ENCODE measurements at regions not wholly inside any gene's neighbourhood (a gene's known extent, or its start where the extent isn't known, plus 50 kb on each side); places are given as distances from the start of the nearest gene placed in this dataset.

DNA sequence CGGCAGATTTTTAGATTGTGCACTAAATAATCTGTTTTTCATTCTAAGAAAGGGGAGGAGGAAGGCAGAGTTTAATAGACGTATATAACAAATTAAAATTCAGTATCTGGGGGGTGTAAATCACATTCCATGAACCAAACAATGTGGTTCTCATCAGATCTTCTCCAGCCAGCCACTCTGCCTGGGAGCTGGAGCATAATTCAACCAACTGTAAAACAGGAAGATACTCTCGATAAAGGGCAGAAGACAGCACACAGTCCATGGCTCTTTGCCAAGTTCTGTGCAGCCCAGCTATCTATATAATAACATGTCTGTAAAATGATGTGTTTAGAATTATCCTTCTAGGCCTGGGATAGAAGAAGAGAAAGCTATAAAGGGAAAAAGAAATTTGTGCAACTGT is 289.9 kb upstream of the ZFP64 start:
- POLR2A ChIA-PET, result no interaction called here
- Mint-ChIP-seq H3K4me1 (no peaks in the 10 kb centered on the region), H3K36me3 (ENCODE audit: low read depth) (no peaks in the 10 kb centered on the region), H3K9me3 (no peaks in the 10 kb centered on the region), H3K27me3 (no peaks in the 10 kb centered on the region), H3K4me3 (no peak overlapping the region), H3K27ac (no peak overlapping the region)
- no peak for DNase-seq
- CTCF ChIA-PET, result no interaction called here

DNA sequence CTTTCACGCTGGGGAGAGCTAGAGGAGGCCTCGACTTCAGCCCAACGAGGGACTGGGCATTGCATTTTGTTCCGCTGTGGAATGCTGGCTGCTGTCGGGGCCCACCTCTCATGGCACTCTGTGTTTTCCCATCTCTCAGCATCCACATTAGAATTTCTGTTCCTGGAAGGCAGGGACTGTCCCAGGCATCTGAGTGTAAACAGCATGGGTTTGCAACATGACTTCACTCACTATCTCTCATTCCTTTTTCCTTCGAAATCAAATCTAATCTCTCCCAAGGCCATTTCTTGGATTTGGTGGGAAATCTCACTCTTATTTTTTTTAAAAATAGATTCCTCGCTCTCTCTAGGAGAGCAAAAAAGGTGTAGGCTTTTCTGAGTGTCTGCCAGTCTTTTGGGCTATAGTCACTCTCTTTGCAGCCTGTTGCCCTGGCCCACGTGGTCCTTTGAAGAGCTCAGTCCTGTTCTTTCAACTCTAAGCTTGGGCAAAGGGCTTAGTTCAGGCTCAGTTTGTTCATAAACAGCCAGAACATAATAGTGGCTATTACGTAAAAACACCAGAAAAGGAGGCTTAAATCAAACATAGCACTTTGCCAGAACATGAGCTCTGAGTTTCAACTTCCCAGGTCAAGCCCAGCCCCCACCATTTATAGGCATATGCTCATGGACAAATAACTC is 284.6 kb upstream of the ZFP64 start:
- no peak overlapping the region for H3K27ac Mint-ChIP-seq
- ChIA-PET POLR2A (no interaction called here), CTCF (interaction anchor here (0.8 kb wide), 1 partner anchor 38 kb away, joined by 3 read pairs; no protein-coding TSS in a partner anchor)
- H3K4me3 Mint-ChIP-seq, result no peak overlapping the region
- H3K4me1 Mint-ChIP-seq, result no peaks in the 10 kb centered on the region
- no peaks in the 10 kb centered on the region for H3K9me3 Mint-ChIP-seq
- no peaks in the 10 kb centered on the region for H3K27me3 Mint-ChIP-seq
- no peaks in the 10 kb centered on the region for H3K36me3 Mint-ChIP-seq (ENCODE audit: low read depth)
- no peak for DNase-seq

DNA sequence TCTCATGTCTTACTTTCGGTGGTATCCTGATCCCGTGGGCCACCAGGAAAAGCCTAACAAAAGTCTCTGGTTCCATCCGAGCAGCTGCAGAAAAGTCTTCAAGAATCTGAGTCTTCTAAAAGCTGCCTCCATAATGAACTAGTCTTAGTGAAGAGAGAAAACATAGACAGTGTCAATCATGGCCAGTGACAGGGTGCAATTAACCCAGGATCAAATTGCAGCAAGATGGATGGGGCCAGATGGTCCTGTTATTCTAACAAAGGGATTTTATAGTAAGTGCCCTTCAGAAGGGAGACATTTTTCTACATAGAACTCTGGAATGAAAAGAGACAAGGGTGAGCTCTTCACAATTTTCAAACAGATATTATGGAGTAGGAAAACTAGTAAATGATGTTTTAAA is 281.6 kb upstream of the ZFP64 start:
- POLR2A ChIA-PET, result no interaction called here
- no peaks in the 10 kb centered on the region for H3K9me3 Mint-ChIP-seq
- H3K27ac Mint-ChIP-seq, result no peak overlapping the region
- H3K27me3 Mint-ChIP-seq, result no peaks in the 10 kb centered on the region
- no peaks in the 10 kb centered on the region for H3K4me1 Mint-ChIP-seq
- DNase-seq, result no peak
- H3K4me3 Mint-ChIP-seq, result no peak overlapping the region
- CTCF ChIA-PET, result no interaction called here
- no peaks in the 10 kb centered on the region for H3K36me3 Mint-ChIP-seq (ENCODE audit: low read depth)

DNA sequence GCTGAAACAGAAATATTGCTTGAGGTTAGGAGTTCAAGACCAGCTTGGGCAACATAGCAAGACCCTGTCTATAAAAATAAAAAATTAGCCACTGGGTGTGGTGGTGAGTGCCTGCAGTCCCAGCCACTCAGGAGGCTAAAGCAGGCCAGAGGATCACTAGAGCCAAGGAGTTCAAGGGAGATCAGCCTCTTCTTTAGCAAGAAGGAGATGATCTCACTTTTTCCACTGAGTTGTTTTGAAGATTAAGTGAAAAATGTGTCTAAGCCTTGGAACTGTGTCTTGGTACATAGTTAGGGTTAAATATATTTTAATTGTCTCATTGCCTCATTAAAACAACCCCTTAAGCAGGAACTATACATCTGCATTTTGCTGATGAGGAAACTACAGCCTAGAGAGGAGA is 279.0 kb upstream of the ZFP64 start:
- Mint-ChIP-seq H3K9me3 (peaks cover under 1% of the 10 kb centered on the region), H3K4me3 (no peak overlapping the region), H3K36me3 (ENCODE audit: low read depth) (no peaks in the 10 kb centered on the region), H3K27ac (no peak overlapping the region), H3K4me1 (no peaks in the 10 kb centered on the region), H3K27me3 (no peaks in the 10 kb centered on the region)
- DNase-seq, result no peak
- POLR2A ChIA-PET, result no interaction called here
- CTCF ChIA-PET, result no interaction called here

DNA sequence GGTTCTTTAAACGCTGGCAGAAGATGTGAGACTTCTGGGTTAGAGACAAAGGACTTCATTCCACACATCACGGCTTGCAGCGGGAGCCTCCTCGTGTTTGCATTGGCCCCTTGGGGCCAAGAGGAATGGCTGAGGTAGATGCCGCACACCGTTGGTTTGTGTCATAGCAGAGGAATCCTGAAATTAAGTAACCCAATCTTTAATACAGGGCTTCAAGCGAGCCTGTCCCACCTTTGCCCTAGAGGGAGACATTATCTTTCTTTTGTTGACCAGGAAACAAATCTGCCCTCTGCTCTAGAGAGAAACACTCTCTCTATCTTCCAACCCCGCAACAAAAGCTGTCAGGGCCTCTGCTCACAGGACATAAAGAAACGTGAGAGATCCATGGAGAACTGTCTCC is 277.5 kb upstream of the ZFP64 start:
- DNase-seq, result no peak
- CTCF ChIA-PET, result no interaction called here

DNA sequence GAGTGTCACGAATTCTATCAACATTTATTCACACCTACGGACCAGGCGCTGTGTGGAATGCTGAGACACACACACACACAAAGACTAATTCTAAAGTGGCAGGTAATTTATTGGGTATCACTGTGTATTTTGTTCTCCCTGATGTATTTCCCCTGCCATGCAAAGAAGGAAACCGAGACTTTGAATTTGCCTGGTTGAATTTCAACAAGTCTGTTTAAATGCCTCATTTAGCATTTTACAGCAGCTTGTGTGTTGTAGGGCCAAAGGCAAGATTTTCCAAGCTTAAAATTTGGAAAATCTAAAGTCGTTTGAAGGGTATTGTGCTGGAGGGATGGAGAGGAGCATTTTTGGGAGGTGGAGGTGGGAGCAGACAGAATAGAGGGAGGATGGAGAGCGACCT is 274.4 kb upstream of the ZFP64 start:
- H3K27ac Mint-ChIP-seq, result no peak overlapping the region
- POLR2A ChIA-PET, result no interaction called here
- DNase-seq, result no peak

More for the DNA sequence above, 277.5 kb upstream of the ZFP64 start:
- Mint-ChIP-seq H3K4me1 (no peaks in the 10 kb centered on the region), H3K27me3 (no peaks in the 10 kb centered on the region), H3K9me3 (peaks cover 2% of the 10 kb centered on the region), H3K36me3 (ENCODE audit: low read depth) (no peaks in the 10 kb centered on the region), H3K27ac (no peak overlapping the region), H3K4me3 (no peak overlapping the region)
- POLR2A ChIA-PET, result no interaction called here

DNA sequence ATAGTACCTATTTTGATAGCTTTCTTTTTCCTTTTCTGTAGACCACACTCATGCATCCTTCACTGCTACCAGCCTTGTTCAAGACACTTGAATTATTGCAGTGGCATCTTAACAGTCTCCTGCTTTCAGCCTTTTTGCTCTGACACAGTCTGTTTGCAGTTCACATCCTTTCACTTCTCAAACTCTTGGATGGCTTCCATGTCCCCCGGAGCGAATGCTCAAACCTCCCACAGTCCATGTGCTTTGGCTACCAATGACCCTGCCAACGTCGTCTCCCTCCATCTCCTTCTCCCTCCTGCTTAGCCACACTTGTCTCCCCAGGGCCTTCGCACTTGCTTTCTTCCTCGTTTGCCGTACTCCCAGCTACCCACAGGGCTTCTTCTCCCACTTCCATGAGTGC is 270.0 kb upstream of the ZFP64 start:
- no peak for DNase-seq
- POLR2A ChIA-PET, result no interaction called here
- peaks cover 5% of the 10 kb centered on the region for H3K9me3 Mint-ChIP-seq
- CTCF ChIA-PET, result no interaction called here
- H3K4me1 Mint-ChIP-seq, result no peaks in the 10 kb centered on the region
- H3K27ac Mint-ChIP-seq, result no peak overlapping the region
- H3K36me3 Mint-ChIP-seq (ENCODE audit: low read depth), result no peaks in the 10 kb centered on the region
- H3K4me3 Mint-ChIP-seq, result no peak overlapping the region
- H3K27me3 Mint-ChIP-seq, result no peaks in the 10 kb centered on the region

More for the DNA sequence above, 274.4 kb upstream of the ZFP64 start:
- Mint-ChIP-seq H3K36me3 (ENCODE audit: low read depth) (no peaks in the 10 kb centered on the region), H3K4me1 (no peaks in the 10 kb centered on the region), H3K4me3 (no peak overlapping the region), H3K27me3 (no peaks in the 10 kb centered on the region), H3K9me3 (peaks cover 2% of the 10 kb centered on the region)
- CTCF ChIA-PET, result no interaction called here

DNA sequence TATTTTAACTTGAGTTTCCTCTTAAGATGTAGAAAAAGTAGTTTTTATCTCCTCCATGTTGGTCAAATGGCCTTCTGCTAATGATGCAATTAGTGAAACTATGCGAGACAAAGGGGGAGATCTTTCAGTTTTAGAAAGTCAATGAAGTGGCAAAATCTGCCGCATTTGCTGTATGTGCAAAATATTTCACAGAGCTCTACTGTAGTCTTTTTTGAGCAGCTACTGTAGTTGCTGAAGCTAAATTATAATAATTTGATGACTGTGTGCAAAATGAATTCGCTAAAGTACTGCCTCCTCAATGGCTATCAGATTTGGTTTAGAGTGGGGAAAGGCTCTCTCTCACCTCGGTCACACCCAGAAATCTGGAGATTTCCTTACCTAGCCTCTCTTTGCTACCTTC is 267.6 kb upstream of the ZFP64 start:
- H3K27ac Mint-ChIP-seq, result no peak overlapping the region
- H3K27me3 Mint-ChIP-seq, result no peaks in the 10 kb centered on the region
- H3K9me3 Mint-ChIP-seq, result peaks cover 3% of the 10 kb centered on the region
- ChIA-PET CTCF (no interaction called here), POLR2A (no interaction called here)
- DNase-seq, result no peak
- H3K4me3 Mint-ChIP-seq, result no peak overlapping the region
- no peaks in the 10 kb centered on the region for H3K4me1 Mint-ChIP-seq
- no peaks in the 10 kb centered on the region for H3K36me3 Mint-ChIP-seq (ENCODE audit: low read depth)

DNA sequence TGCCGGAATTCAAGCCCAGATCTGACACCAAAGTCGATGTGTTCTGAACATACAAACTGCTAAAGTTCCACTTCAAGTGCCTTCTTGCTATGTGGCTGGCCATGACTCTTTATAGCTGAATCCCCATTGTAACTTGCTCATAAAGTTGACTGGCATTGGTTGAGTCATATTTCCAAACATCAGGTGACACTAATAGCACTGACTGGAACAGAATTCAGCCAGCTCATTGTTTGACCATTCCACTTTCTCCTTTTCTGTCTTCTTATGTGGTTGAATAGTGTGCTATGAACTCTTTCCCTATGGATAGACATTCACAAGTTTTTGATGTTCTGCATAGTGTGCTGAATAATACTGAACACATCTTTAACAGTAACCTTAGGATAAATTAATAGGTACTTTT is 266.2 kb upstream of the ZFP64 start:
- Mint-ChIP-seq H3K4me3 (no peak overlapping the region), H3K9me3 (peaks cover 3% of the 10 kb centered on the region), H3K27me3 (no peaks in the 10 kb centered on the region), H3K36me3 (ENCODE audit: low read depth) (no peaks in the 10 kb centered on the region), H3K4me1 (no peaks in the 10 kb centered on the region), H3K27ac (no peak overlapping the region)
- ChIA-PET POLR2A (no interaction called here), CTCF (interaction anchor here (0.6 to 0.7 kb wide), 2 partner anchors 66 to 1606 kb away, joined by 4 read pairs; no protein-coding TSS in a partner anchor)
- no peak for DNase-seq

DNA sequence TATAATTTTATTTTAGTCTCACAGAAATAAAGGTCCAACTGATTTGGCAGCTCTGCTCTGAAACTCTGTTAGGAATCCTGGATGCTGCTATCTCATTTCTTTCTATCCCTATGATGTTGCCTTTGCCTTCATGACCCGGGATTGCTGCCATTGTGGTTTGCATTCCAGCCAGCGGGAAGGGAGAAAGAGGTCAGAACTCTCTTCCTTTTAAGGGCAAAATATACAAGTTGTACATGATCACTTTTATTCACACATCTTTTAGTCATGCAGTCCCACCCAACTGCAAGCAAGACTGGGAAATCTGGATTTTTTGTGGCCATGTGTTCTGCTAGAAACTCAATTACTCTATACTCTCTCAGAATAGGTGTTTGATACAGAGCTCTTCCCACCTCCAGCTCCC is 263.1 kb upstream of the ZFP64 start:
- ChIA-PET POLR2A (no interaction called here), CTCF (no interaction called here)
- H3K9me3 Mint-ChIP-seq, result peaks cover 3% of the 10 kb centered on the region
- no peaks in the 10 kb centered on the region for H3K27me3 Mint-ChIP-seq
- no peaks in the 10 kb centered on the region for H3K4me1 Mint-ChIP-seq
- no peaks in the 10 kb centered on the region for H3K36me3 Mint-ChIP-seq (ENCODE audit: low read depth)
- H3K27ac Mint-ChIP-seq, result no peak overlapping the region
- DNase-seq, result no peak
- no peak overlapping the region for H3K4me3 Mint-ChIP-seq

DNA sequence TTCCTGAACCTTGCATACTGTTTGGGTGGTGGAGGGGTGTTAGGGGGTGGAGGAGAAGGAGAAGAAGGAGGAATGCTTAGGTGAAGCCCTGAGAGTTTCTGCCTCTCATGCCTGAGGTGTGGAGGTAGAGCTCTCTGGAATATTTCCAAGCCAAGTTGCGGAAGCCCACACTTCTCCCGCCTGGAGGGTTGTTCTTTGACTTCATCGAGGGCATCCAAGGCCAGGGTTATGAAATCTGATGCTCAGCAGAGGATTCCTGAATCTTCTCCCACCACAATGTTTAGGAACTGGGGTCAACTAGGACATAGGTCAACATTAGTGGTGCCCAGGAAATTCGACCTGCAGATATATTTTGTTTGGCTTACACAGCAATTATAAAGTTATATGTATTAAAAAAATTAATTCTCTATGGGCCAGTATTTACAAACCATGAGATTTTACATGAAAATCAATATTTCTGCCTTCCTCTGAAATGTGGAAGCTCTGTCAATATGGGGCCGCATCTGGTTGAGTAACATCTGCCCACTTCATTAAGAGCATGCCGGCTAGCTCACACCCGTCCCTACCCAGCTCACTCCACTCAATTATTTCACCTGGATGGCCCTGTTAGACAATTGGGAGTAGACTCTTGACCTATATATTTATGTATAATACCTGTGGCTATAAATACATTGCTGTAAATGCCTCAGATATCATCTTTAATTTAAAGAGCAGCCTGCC is 257.1 kb upstream of the ZFP64 start:
- Mint-ChIP-seq H3K27me3 (no peaks in the 10 kb centered on the region), H3K27ac (no peak overlapping the region), H3K36me3 (ENCODE audit: low read depth) (no peaks in the 10 kb centered on the region), H3K4me1 (no peaks in the 10 kb centered on the region), H3K4me3 (no peak overlapping the region), H3K9me3 (no peaks in the 10 kb centered on the region)
- ChIA-PET CTCF (no interaction called here), POLR2A (no interaction called here)
- no peak for DNase-seq

DNA sequence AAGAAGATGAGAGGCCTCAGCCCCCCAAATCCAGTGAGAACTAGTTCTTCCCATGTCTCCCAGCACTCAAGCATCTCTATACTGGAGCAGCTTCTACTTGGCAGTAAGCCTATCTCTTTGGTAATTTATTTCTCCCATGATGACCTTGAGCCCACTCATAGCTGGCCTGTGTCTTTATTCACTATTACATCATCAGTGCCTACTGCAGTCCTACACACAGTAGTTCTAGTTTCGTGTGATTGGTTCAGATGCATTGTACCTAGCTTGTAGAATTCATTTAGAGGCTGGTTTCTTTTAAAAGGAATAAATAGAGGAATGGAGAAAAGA is 255.6 kb upstream of the ZFP64 start:
- Mint-ChIP-seq H3K9me3 (no peaks in the 10 kb centered on the region), H3K4me3 (no peak overlapping the region), H3K4me1 (no peaks in the 10 kb centered on the region), H3K27me3 (no peaks in the 10 kb centered on the region), H3K36me3 (ENCODE audit: low read depth) (no peaks in the 10 kb centered on the region), H3K27ac (no peak overlapping the region)
- no peak for DNase-seq
- POLR2A ChIA-PET, result no interaction called here
- CTCF ChIA-PET, result no interaction called here

DNA sequence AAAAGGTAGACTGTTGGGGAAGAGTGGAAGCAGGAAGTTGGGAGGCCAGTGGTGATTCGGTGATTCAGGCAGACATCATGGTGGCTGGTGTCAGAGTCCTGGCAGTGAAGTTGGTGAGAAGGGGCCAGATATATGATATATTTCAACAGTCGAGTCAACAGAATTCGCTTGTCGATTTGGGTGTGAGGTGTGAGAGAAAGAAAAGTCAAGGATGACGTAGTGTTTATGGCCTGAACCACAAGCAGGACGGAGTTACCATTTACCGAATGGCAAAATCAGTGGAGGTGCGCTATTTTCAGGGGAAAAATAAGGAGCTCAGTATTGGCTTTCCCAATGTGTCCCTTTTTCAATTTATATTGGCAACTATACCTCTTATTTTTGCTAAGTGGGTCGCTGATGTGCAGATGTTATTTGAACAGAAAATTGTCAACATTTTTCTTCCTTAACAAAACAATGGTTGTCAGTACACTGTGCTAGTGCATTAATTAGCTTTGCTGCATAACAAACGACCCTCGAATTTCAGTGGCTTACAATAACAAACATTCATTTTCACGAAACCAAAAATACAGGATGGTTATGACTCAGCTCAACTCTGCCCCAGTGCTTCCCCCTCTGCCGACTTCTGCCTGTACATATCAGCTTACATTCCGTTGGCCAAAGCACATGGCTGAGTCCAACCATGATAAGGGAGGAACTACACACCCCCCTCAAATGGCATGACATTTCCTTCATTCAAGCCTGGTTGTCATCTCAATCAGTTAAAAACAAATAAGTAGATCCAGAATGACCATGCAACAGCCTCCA is 255.0 kb upstream of the ZFP64 start:
- POLR2A ChIA-PET, result no interaction called here
- Mint-ChIP-seq H3K4me1 (no peaks in the 10 kb centered on the region), H3K36me3 (ENCODE audit: low read depth) (no peaks in the 10 kb centered on the region), H3K4me3 (no peak overlapping the region), H3K9me3 (no peaks in the 10 kb centered on the region), H3K27ac (no peak overlapping the region), H3K27me3 (peaks cover 2% of the 10 kb centered on the region)
- no peak for DNase-seq
- CTCF ChIA-PET, result no interaction called here
